GM13977 (cell line): ENCODE measurements at regions not wholly inside any gene's neighbourhood (a gene's known extent, or its start where the extent isn't known, plus 50 kb on each side); places are given as distances from the start of the nearest gene placed in this dataset.

Experiments
- DNase-seq: peaks from one replicate; pipeline ENCODE4 v3.0.0; 2012; ENCODE audit warnings: low spot score
- in situ Hi-C: fragments of 300-500 bp; cut with MboI; formaldehyde crosslinking; loops from one replicate; pipeline ENCODE4 v1.12.0; 2022; ENCODE audit warnings: low sequenced_read_pairs, low pct_unique_long_range_greater_than_20kb, mixed read lengths, inconsistent platforms; ENCODE audit not compliant: unreplicated experiment
- TF ChIP-seq, protein P1 (sequence below): IDR thresholded peaks from 2 replicates; pipeline ENCODE4 v1.5.1; 2012; ENCODE audit warnings: mild to moderate bottlenecking, control low read depth; ENCODE audit not compliant: insufficient read depth; ENCODE audit errors: extremely low read depth, missing control alignments

DNA sequence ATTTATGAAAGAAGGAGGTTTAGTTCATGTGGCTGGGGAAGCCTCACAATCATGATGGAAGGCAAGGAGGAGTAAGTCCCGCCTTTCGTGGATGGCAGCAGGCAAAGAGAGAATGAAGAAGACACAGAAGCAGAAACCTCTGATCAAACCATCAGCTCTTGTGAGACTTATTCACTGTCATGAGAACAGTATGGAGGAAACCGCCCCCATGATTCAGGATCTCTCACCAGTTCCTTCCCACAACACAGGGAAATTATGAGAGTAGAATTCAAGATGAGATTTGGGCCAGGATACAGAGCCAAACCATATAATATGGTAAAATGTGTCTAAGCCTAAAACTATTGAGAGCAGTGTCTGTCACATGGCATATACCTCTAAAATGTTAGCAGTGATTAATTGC, 503.8 kb upstream of the CCDC179 start:
- TF ChIP-seq, protein P1, sequence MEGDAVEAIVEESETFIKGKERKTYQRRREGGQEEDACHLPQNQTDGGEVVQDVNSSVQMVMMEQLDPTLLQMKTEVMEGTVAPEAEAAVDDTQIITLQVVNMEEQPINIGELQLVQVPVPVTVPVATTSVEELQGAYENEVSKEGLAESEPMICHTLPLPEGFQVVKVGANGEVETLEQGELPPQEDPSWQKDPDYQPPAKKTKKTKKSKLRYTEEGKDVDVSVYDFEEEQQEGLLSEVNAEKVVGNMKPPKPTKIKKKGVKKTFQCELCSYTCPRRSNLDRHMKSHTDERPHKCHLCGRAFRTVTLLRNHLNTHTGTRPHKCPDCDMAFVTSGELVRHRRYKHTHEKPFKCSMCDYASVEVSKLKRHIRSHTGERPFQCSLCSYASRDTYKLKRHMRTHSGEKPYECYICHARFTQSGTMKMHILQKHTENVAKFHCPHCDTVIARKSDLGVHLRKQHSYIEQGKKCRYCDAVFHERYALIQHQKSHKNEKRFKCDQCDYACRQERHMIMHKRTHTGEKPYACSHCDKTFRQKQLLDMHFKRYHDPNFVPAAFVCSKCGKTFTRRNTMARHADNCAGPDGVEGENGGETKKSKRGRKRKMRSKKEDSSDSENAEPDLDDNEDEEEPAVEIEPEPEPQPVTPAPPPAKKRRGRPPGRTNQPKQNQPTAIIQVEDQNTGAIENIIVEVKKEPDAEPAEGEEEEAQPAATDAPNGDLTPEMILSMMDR: no peak
- in situ Hi-C loops: no loop called here
- no peak for DNase-seq

GRCh38 chr11:23370580-23371275, 510.5 kb upstream of the CCDC179 start:
- in situ Hi-C loops: no loop called here
- TF ChIP-seq, protein P1: no peak
- DNase-seq: no peak

GRCh38 chr11:23377909-23378308, 517.6 kb upstream of the CCDC179 start:
- TF ChIP-seq, protein P1: no peak
- DNase-seq: no peak
- in situ Hi-C loops: no loop called here

DNA sequence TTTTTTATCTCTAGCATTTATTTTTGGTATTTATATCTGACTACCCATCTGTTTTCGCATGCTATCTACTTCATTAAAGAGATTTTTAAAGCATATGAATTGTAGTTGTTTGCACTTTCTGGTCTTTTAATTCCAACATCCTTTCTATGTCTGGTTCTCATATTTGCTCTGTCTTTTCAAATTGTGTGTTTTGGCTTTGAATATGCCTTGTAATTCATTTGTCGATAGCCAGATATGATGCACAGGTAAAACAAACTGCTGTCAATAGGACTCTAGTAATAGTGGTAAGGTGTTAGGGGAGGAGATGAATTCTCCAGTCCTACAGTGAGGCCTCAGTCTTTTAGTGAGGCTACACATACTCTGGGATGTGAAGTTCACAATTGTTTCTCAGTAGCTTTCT, 530.8 kb upstream of the CCDC179 start:
- in situ Hi-C loops: no loop called here
- DNase-seq: no peak
- TF ChIP-seq, protein P1: no peak

DNA sequence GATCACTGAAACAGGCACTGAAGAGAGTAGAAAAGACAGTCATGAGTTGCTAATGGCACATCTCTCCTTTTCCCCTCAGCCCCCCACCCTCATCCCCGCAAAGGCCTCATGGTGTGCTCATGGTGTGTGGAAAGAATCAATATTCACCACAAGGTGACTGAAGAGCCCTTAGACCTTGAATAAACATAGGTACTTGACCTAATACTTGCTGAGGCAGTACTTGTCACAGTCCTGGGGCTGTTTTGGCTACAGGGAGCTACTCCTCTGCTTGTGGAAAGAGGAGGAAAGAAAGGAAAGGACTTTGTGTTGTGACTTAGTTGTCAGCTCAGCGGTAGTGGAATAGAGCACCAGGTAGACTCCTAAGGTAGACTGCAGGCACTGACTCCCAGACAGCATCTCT, 537.8 kb upstream of the CCDC179 start:
- TF ChIP-seq, protein P1: no peak
- no peak for DNase-seq
- in situ Hi-C loops: no loop called here

DNA sequence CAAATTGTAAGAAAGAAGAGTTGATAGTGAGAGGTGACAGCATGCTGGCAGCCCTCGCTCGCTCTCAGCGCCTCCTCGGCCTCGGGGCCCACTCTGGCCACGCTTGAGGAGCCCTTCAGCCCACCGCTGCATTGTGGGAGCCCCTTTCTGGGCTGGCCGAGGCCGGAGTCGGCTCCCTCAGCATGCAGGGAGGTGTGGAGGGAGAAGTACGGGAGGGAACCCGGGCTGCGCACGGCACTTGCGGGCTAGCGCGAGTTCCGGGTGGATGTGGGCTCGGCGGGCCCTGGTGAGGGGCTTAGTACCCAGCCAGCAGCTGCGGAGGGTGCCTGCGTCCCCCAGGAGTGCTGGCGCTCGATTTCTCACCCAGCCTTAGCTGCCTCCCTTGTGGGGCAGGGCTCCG, 539.7 kb upstream of the CCDC179 start:
- in situ Hi-C loops: no loop called here
- TF ChIP-seq, protein P1: no peak
- no peak for DNase-seq
